ENCODE measurements at regions not wholly inside any gene's neighbourhood (a gene's known extent, or its start where the extent isn't known, plus 50 kb on each side); places are given as distances from the start of the nearest gene placed in this dataset.

- Mint-ChIP-seq H3K4me1 (no peaks in the 10 kb centered on the region), H3K9me3 (peaks cover 0 to 4% (median 0%) of the 10 kb centered on the region in 3 donors), H3K4me3 (no peak overlapping the region), H3K36me3 (no peaks in the 10 kb centered on the region), H3K27me3 (peaks cover 24% of the 10 kb centered on the region in 2 donors), H3K27ac (no peak overlapping the region)
- Histone ChIP-seq H3K4me1 (ENCODE audit: control insufficient read depth in 1 of 2, extremely low read depth in 1 of 2, insufficient read depth in 2 of 2, low read length in 2 of 2) (no peaks in the 10 kb centered on the region), H3K9me3 (no peaks in the 10 kb centered on the region), H3K27ac (ENCODE audit: low read length) (no peak overlapping the region), H3K4me3 (ENCODE audit: control insufficient read depth in 1 of 2, extremely low read depth in 1 of 2, low read length in 1 of 2) (no peak overlapping the region), H3K27me3 (replicated peaks in 1 of 2; ENCODE audit: control insufficient read depth in 2 of 2, extremely low read depth in 1 of 2, insufficient read depth in 2 of 2, low read length in 1 of 2) (peaks cover 0 to 6% of the 10 kb centered on the region in 2 experiments), H3K36me3 (ENCODE audit: control insufficient read depth in 2 of 2, extremely low read depth in 1 of 2, insufficient read depth in 1 of 2, low read length in 1 of 2) (no peaks in the 10 kb centered on the region)
- no peak for ATAC-seq (replicated peaks in 1 of 4)
- 87% methylated on average over 3 of the region's 4 CpGs for WGBS (ENCODE audit: insufficient coverage)
- ChIA-PET CTCF (no interaction called here), POLR2A (no interaction called here)
- no peak for DNase-seq
These were observed 210.8 kb upstream of the ROPN1 start for GRCh38 chr3:124202754-124203153.

DNA sequence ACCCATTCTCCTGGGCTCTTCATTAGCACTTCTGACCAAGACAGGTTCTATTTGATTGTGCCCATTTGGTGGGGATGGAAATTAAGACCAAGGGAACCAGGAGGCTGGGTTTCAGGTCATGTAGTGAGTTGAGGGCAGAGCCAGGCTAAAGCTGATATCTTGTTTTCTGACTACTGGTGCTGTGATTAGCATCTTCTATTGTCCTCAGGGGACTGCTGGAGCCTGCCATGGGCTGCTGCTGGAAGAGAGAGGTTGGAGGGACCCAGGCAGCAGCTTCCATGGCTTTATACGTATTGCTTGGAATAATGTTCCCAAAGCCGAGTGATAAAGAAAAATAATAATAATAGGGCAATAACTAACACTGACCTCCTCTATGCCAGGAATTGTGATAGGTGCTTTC, 211.4 kb upstream of the ROPN1 start:
- ATAC-seq (replicated peaks in 1 of 4), result no peak
- peaks cover 24 to 27% of the 10 kb centered on the region in 2 donors for H3K27me3 Mint-ChIP-seq
- WGBS (ENCODE audit: insufficient coverage), result no CpG with 5 or more reads among the region's 2 CpGs
- no peaks in the 10 kb centered on the region for H3K9me3 ChIP-seq
- no peaks in the 10 kb centered on the region for H3K4me1 ChIP-seq (ENCODE audit: control insufficient read depth in 1 of 2, extremely low read depth in 1 of 2, insufficient read depth in 2 of 2, low read length in 2 of 2)
- no peak for DNase-seq
- peaks cover 0 to 4% (median 0%) of the 10 kb centered on the region in 3 donors for H3K9me3 Mint-ChIP-seq
- peaks cover 0 to 9% of the 10 kb centered on the region in 2 experiments for H3K27me3 ChIP-seq (replicated peaks in 1 of 2; ENCODE audit: control insufficient read depth in 2 of 2, extremely low read depth in 1 of 2, insufficient read depth in 2 of 2, low read length in 1 of 2)
- H3K4me3 Mint-ChIP-seq, result no peak overlapping the region
- H3K4me1 Mint-ChIP-seq, result no peaks in the 10 kb centered on the region
- H3K4me3 ChIP-seq (ENCODE audit: control insufficient read depth in 1 of 2, extremely low read depth in 1 of 2, low read length in 1 of 2), result no peak overlapping the region
- H3K36me3 Mint-ChIP-seq, result no peaks in the 10 kb centered on the region
- no peak overlapping the region for H3K27ac Mint-ChIP-seq
- ChIA-PET CTCF (no interaction called here), POLR2A (no interaction called here)
- H3K36me3 ChIP-seq (ENCODE audit: control insufficient read depth in 2 of 2, extremely low read depth in 1 of 2, insufficient read depth in 1 of 2, low read length in 1 of 2), result no peaks in the 10 kb centered on the region
- no peak overlapping the region for H3K27ac ChIP-seq (ENCODE audit: low read length)

DNA sequence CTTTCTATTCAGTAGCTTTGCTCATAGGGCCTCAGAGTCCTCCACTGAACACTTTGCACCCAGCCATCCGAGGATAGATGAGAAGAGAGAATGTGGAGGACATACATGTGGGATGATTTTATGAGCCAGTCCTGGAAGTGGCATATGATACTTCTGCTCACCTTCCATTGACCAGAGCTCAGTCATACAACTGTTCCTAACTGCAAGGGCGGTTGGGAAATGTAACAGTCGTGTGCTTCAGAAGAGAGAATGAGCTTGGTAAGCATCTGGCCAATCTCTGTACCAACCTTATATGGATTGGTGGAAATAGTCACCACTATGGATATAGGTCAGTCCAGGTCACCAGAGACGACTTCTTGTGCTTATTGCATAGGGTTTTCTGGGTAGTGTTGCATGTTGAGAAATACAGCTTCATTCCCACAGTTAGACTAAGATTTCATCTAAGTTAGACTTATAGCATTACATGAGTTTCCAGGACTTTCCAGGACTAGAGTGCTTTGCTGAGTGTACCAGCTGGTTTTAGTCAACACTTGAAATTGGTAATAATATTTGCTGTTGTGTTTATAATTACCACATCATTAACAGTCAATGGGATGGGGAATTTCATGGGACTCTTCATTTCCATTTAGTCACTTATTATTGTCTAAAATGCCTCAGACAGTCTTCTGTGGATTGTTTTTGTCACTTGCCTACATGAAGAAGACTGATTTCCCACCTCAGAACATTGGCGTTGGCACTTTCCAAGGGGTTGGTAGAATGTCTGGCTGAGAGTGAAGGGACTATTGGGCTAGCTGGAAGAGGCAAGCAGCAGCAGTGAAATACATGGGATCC, 214.5 kb upstream of the ROPN1 start:
- no peak overlapping the region for H3K4me3 ChIP-seq (ENCODE audit: control insufficient read depth in 1 of 2, extremely low read depth in 1 of 2, low read length in 1 of 2)
- ChIA-PET CTCF (no interaction called here), POLR2A (no interaction called here)
- no peaks in the 10 kb centered on the region for H3K36me3 Mint-ChIP-seq
- ATAC-seq (replicated peaks in 1 of 4) (no peak), DNase-seq (no peak)
- H3K4me1 ChIP-seq (ENCODE audit: control insufficient read depth in 1 of 2, extremely low read depth in 1 of 2, insufficient read depth in 2 of 2, low read length in 2 of 2), result no peaks in the 10 kb centered on the region
- peaks cover 21 to 33% of the 10 kb centered on the region in 2 donors for H3K27me3 Mint-ChIP-seq
- 40% methylated on average over 1 of the region's 5 CpGs for WGBS (ENCODE audit: insufficient coverage)
- H3K4me1 Mint-ChIP-seq, result no peaks in the 10 kb centered on the region
- H3K9me3 ChIP-seq, result no peaks in the 10 kb centered on the region
- H3K27me3 ChIP-seq (replicated peaks in 1 of 2; ENCODE audit: control insufficient read depth in 2 of 2, extremely low read depth in 1 of 2, insufficient read depth in 2 of 2, low read length in 1 of 2), result peaks cover 2 to 9% of the 10 kb centered on the region in 2 experiments
- H3K9me3 Mint-ChIP-seq, result peaks cover 0 to 4% (median 0%) of the 10 kb centered on the region in 3 donors
- no peak overlapping the region for H3K27ac Mint-ChIP-seq
- no peaks in the 10 kb centered on the region for H3K36me3 ChIP-seq (ENCODE audit: control insufficient read depth in 2 of 2, extremely low read depth in 1 of 2, insufficient read depth in 1 of 2, low read length in 1 of 2)
- H3K27ac ChIP-seq (ENCODE audit: low read length), result no peak overlapping the region
- H3K4me3 Mint-ChIP-seq, result no peak overlapping the region

- H3K9me3 Mint-ChIP-seq, result peaks cover 0 to 4% (median 0%) of the 10 kb centered on the region in 3 donors
- no peak for DNase-seq
- Histone ChIP-seq H3K27ac (ENCODE audit: low read length) (no peak overlapping the region), H3K27me3 (replicated peaks in 1 of 2; ENCODE audit: control insufficient read depth in 2 of 2, extremely low read depth in 1 of 2, insufficient read depth in 2 of 2, low read length in 1 of 2) (peaks cover 2 to 9% of the 10 kb centered on the region in 2 experiments), H3K36me3 (ENCODE audit: control insufficient read depth in 2 of 2, extremely low read depth in 1 of 2, insufficient read depth in 1 of 2, low read length in 1 of 2) (no peaks in the 10 kb centered on the region), H3K4me3 (ENCODE audit: control insufficient read depth in 1 of 2, extremely low read depth in 1 of 2, low read length in 1 of 2) (no peak overlapping the region), H3K9me3 (no peaks in the 10 kb centered on the region), H3K4me1 (ENCODE audit: control insufficient read depth in 1 of 2, extremely low read depth in 1 of 2, insufficient read depth in 2 of 2, low read length in 2 of 2) (no peaks in the 10 kb centered on the region)
- 58% methylated on average over 3 of the region's 5 CpGs for WGBS (ENCODE audit: insufficient coverage)
- H3K27ac Mint-ChIP-seq, result no peak overlapping the region
- H3K4me1 Mint-ChIP-seq, result no peaks in the 10 kb centered on the region
- H3K36me3 Mint-ChIP-seq, result no peaks in the 10 kb centered on the region
- ChIA-PET POLR2A (no interaction called here), CTCF (no interaction called here)
- no peak overlapping the region for H3K4me3 Mint-ChIP-seq
- peaks cover 21 to 30% of the 10 kb centered on the region in 2 donors for H3K27me3 Mint-ChIP-seq
- no peak for ATAC-seq (replicated peaks in 1 of 4)
These were observed 215.2 kb upstream of the ROPN1 start for GRCh38 chr3:124207077-124207476.

DNA sequence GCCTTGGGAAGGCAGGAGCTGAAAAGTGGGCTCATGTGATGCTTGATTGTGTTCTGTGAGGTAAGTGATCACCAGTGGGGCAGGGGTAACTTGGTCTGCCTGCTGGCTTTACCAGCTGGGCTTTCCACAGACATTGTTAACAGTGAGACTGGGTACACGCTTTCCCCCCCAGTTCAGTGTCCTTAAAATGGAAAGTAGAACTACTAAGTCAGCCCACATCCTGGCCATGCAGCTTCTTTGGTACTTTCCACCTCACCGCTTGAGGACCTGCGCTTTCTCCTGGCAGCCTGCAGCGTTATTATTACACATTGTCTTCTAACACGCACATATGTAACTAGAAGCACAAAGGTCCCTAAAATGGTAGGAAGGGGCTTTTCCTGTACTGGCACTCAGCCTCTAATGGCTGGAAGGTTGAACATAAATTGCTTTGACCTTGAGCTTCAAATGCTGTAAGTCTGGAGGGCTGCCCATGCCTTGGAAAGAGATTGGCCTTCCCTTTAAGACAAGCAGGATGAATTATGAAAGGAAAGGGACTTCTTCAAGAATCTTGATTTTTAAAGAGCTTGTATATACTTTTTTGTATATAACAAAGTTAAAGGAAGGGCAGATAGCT, 216.1 kb upstream of the ROPN1 start:
- POLR2A ChIA-PET, result no interaction called here

DNA sequence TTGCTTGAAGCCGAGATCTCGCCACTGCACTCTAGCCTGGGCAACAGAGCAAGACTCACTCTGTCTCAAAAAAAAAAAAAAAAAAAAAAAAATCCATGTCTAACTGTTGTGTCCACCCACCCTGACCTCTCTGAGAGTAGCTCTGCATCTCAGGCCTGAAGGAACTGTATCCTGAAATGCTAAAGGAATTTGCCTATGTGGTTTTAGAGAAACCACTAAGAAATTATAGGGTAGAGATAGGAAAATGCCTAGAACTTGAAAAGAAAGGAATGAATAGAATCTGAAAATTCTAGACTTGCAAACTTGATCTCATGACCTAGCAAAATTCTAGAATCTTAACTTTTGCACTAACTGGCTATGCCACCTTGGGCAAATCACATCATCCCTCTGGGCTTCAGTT, 217.5 kb upstream of the ROPN1 start:
- H3K4me3 Mint-ChIP-seq, result no peak overlapping the region
- Histone ChIP-seq H3K27ac (ENCODE audit: low read length) (no peak overlapping the region), H3K4me1 (ENCODE audit: control insufficient read depth in 1 of 2, extremely low read depth in 1 of 2, insufficient read depth in 2 of 2, low read length in 2 of 2) (no peaks in the 10 kb centered on the region), H3K36me3 (ENCODE audit: control insufficient read depth in 2 of 2, extremely low read depth in 1 of 2, insufficient read depth in 1 of 2, low read length in 1 of 2) (no peaks in the 10 kb centered on the region), H3K9me3 (no peaks in the 10 kb centered on the region), H3K27me3 (replicated peaks in 1 of 2; ENCODE audit: control insufficient read depth in 2 of 2, extremely low read depth in 1 of 2, insufficient read depth in 2 of 2, low read length in 1 of 2) (peaks cover 2 to 9% of the 10 kb centered on the region in 2 experiments), H3K4me3 (ENCODE audit: control insufficient read depth in 1 of 2, extremely low read depth in 1 of 2, low read length in 1 of 2) (no peak overlapping the region)
- H3K4me1 Mint-ChIP-seq, result no peaks in the 10 kb centered on the region
- H3K27me3 Mint-ChIP-seq, result peaks cover 19 to 20% of the 10 kb centered on the region in 2 donors
- H3K36me3 Mint-ChIP-seq, result no peaks in the 10 kb centered on the region
- no peak for DNase-seq
- no peak for ATAC-seq (replicated peaks in 1 of 4)
- POLR2A ChIA-PET, result no interaction called here
- H3K9me3 Mint-ChIP-seq, result peaks cover 0 to 4% (median 0%) of the 10 kb centered on the region in 3 donors
- CTCF ChIA-PET, result no interaction called here
- H3K27ac Mint-ChIP-seq, result no peak overlapping the region
- no CpG with 5 or more reads among the region's 2 CpGs for WGBS (ENCODE audit: insufficient coverage)

More for the DNA sequence above, 216.1 kb upstream of the ROPN1 start:
- Histone ChIP-seq H3K27me3 (replicated peaks in 1 of 2; ENCODE audit: control insufficient read depth in 2 of 2, extremely low read depth in 1 of 2, insufficient read depth in 2 of 2, low read length in 1 of 2) (peaks cover 2 to 9% of the 10 kb centered on the region in 2 experiments), H3K27ac (ENCODE audit: low read length) (no peak overlapping the region), H3K36me3 (ENCODE audit: control insufficient read depth in 2 of 2, extremely low read depth in 1 of 2, insufficient read depth in 1 of 2, low read length in 1 of 2) (no peaks in the 10 kb centered on the region), H3K4me3 (ENCODE audit: control insufficient read depth in 1 of 2, extremely low read depth in 1 of 2, low read length in 1 of 2) (no peak overlapping the region), H3K4me1 (ENCODE audit: control insufficient read depth in 1 of 2, extremely low read depth in 1 of 2, insufficient read depth in 2 of 2, low read length in 2 of 2) (no peaks in the 10 kb centered on the region), H3K9me3 (no peaks in the 10 kb centered on the region)
- ATAC-seq (replicated peaks in 1 of 4), result no peak
- H3K27ac Mint-ChIP-seq, result no peak overlapping the region
- H3K4me3 Mint-ChIP-seq, result no peak overlapping the region
- H3K27me3 Mint-ChIP-seq, result peaks cover 21 to 24% of the 10 kb centered on the region in 2 donors
- CTCF ChIA-PET, result no interaction called here
- no peaks in the 10 kb centered on the region for H3K36me3 Mint-ChIP-seq
- no CpG with 5 or more reads among the region's 5 CpGs for WGBS (ENCODE audit: insufficient coverage)
- no peaks in the 10 kb centered on the region for H3K4me1 Mint-ChIP-seq
- no peak for DNase-seq
- H3K9me3 Mint-ChIP-seq, result peaks cover 0 to 4% (median 0%) of the 10 kb centered on the region in 3 donors

All from T-cell (primary cell).